ENCODE measurements at regions not wholly inside any gene's neighbourhood (a gene's known extent, or its start where the extent isn't known, plus 50 kb on each side); places are given as distances from the start of the nearest gene placed in this dataset.
"Not testable (repeated sequence)": the region's sequence is repeated elsewhere in the genome, so short reads cannot be mapped to it uniquely, and the experiment has no call there.

GRCh38 chrX:68978255-68978654, 149.4 kb downstream of the EFNB1 start:
- Histone ChIP-seq H3K27ac (ENCODE audit: low read depth, low read length) (no peak overlapping the region), H3K27me3 (ENCODE audit: insufficient read depth, low read length, poor library complexity, severe bottlenecking) (no peaks in the 10 kb centered on the region), H3K4me1 (ENCODE audit: insufficient read depth, low read length) (no peaks in the 10 kb centered on the region), H3K9me3 (ENCODE audit: low read length) (no peaks in the 10 kb centered on the region), H3K4me3 (ENCODE audit: low read length) (no peak overlapping the region), H3K36me3 (ENCODE audit: insufficient read depth, low read length) (no peaks in the 10 kb centered on the region)
- H3K4me1 Mint-ChIP-seq, result peaks cover 8 to 14% (median 9%) of the 10 kb centered on the region in 3 donors
- CTCF ChIA-PET, result no interaction called here
- no peak overlapping the region for H3K4me3 Mint-ChIP-seq
- H3K27ac Mint-ChIP-seq, result no peak overlapping the region
- H3K27me3 Mint-ChIP-seq, result peaks cover 0 to 14% of the 10 kb centered on the region in 2 donors
- no peaks in the 10 kb centered on the region for H3K36me3 Mint-ChIP-seq
- POLR2A ChIA-PET, result no interaction called here
- H3K9me3 Mint-ChIP-seq, result peaks cover 0 to 6% (median 5%) of the 10 kb centered on the region in 5 donors
- no peak for DNase-seq

GRCh38 chrX:68953331-68953730, 124.5 kb downstream of the EFNB1 start:
- Mint-ChIP-seq H3K36me3 (peaks cover 0 to 2% (median 0%) of the 10 kb centered on the region in 3 donors), H3K4me3 (no peak overlapping the region), H3K9me3 (peaks cover 1 to 6% (median 6%) of the 10 kb centered on the region in 5 donors), H3K27ac (no peak overlapping the region), H3K4me1 (no peaks in the 10 kb centered on the region), H3K27me3 (peaks cover 3 to 13% of the 10 kb centered on the region in 2 donors)
- ChIA-PET CTCF (no interaction called here), POLR2A (no interaction called here)
- Histone ChIP-seq H3K4me1 (ENCODE audit: insufficient read depth, low read length) (no peaks in the 10 kb centered on the region), H3K4me3 (ENCODE audit: low read length) (no peak overlapping the region), H3K36me3 (ENCODE audit: insufficient read depth, low read length) (no peaks in the 10 kb centered on the region), H3K27ac (ENCODE audit: low read depth, low read length) (no peak overlapping the region), H3K27me3 (ENCODE audit: insufficient read depth, low read length, poor library complexity, severe bottlenecking) (no peaks in the 10 kb centered on the region), H3K9me3 (ENCODE audit: low read length) (no peaks in the 10 kb centered on the region)
- DNase-seq, result no peak

GRCh38 chrX:68951942-68952619, 123.3 kb downstream of the EFNB1 start:
- CTCF ChIA-PET; H3K27me3 ChIP-seq (ENCODE audit: insufficient read depth, low read length, poor library complexity, severe bottlenecking); H3K36me3 ChIP-seq (ENCODE audit: insufficient read depth, low read length); H3K4me1 ChIP-seq (ENCODE audit: insufficient read depth, low read length); H3K27ac ChIP-seq (ENCODE audit: low read depth, low read length); H3K36me3 Mint-ChIP-seq; H3K27ac Mint-ChIP-seq; POLR2A ChIA-PET; DNase-seq; H3K4me3 ChIP-seq (ENCODE audit: low read length); H3K9me3 ChIP-seq (ENCODE audit: low read length); H3K4me3 Mint-ChIP-seq; H3K4me1 Mint-ChIP-seq; H3K9me3 Mint-ChIP-seq: not testable (repeated sequence)
- peaks cover 3 to 16% of the 10 kb centered on the region in 2 donors for H3K27me3 Mint-ChIP-seq

GRCh38 chrX:68950937-68951336, 122.1 kb downstream of the EFNB1 start:
- ChIA-PET POLR2A (no interaction called here), CTCF (no interaction called here)
- DNase-seq, result no peak
- no peak overlapping the region for H3K4me3 Mint-ChIP-seq
- peaks cover 3 to 14% of the 10 kb centered on the region in 2 donors for H3K27me3 Mint-ChIP-seq
- Histone ChIP-seq H3K9me3 (ENCODE audit: low read length) (no peaks in the 10 kb centered on the region), H3K27me3 (ENCODE audit: insufficient read depth, low read length, poor library complexity, severe bottlenecking) (no peaks in the 10 kb centered on the region), H3K36me3 (ENCODE audit: insufficient read depth, low read length) (no peaks in the 10 kb centered on the region), H3K4me3 (ENCODE audit: low read length) (no peak overlapping the region), H3K4me1 (ENCODE audit: insufficient read depth, low read length) (no peaks in the 10 kb centered on the region), H3K27ac (ENCODE audit: low read depth, low read length) (no peak overlapping the region)
- peaks cover 0 to 2% (median 0%) of the 10 kb centered on the region in 3 donors for H3K36me3 Mint-ChIP-seq
- no peaks in the 10 kb centered on the region for H3K4me1 Mint-ChIP-seq
- peaks cover 0 to 6% (median 5%) of the 10 kb centered on the region in 5 donors for H3K9me3 Mint-ChIP-seq
- no peak overlapping the region for H3K27ac Mint-ChIP-seq

GRCh38 chrX:68947882-68948605, 119.2 kb downstream of the EFNB1 start:
- no peaks in the 10 kb centered on the region for H3K36me3 Mint-ChIP-seq
- no peak for DNase-seq
- H3K27me3 ChIP-seq (ENCODE audit: insufficient read depth, low read length, poor library complexity, severe bottlenecking), result no peaks in the 10 kb centered on the region
- H3K4me1 ChIP-seq (ENCODE audit: insufficient read depth, low read length), result no peaks in the 10 kb centered on the region
- ChIA-PET POLR2A (no interaction called here), CTCF (no interaction called here)
- H3K9me3 ChIP-seq (ENCODE audit: low read length), result no peaks in the 10 kb centered on the region
- H3K27ac ChIP-seq (ENCODE audit: low read depth, low read length), result no peak overlapping the region
- H3K27me3 Mint-ChIP-seq, result peaks cover 0 to 9% of the 10 kb centered on the region in 2 donors
- no peak overlapping the region for H3K27ac Mint-ChIP-seq
- peaks cover 0 to 1% (median 0%) of the 10 kb centered on the region in 5 donors for H3K9me3 Mint-ChIP-seq
- no peak overlapping the region for H3K4me3 ChIP-seq (ENCODE audit: low read length)
- H3K4me3 Mint-ChIP-seq, result no peak overlapping the region
- H3K4me1 Mint-ChIP-seq, result no peaks in the 10 kb centered on the region
- no peaks in the 10 kb centered on the region for H3K36me3 ChIP-seq (ENCODE audit: insufficient read depth, low read length)

- Histone ChIP-seq H3K4me3 (ENCODE audit: low read length) (no peak overlapping the region), H3K36me3 (ENCODE audit: insufficient read depth, low read length) (no peaks in the 10 kb centered on the region), H3K9me3 (ENCODE audit: low read length) (no peaks in the 10 kb centered on the region), H3K27ac (ENCODE audit: low read depth, low read length) (no peak overlapping the region), H3K27me3 (ENCODE audit: insufficient read depth, low read length, poor library complexity, severe bottlenecking) (no peaks in the 10 kb centered on the region), H3K4me1 (ENCODE audit: insufficient read depth, low read length) (no peaks in the 10 kb centered on the region)
- ChIA-PET CTCF (no interaction called here), POLR2A (no interaction called here)
- no peak for DNase-seq
- Mint-ChIP-seq H3K9me3 (no peaks in the 10 kb centered on the region), H3K27me3 (peaks cover 0 to 12% of the 10 kb centered on the region in 2 donors), H3K27ac (no peak overlapping the region), H3K4me1 (no peaks in the 10 kb centered on the region), H3K36me3 (no peaks in the 10 kb centered on the region), H3K4me3 (no peak overlapping the region)
Measured at GRCh38 chrX:68945603-68946228, 116.9 kb downstream of the EFNB1 start.

GRCh38 chrX:68945081-68945602, 116.3 kb downstream of the EFNB1 start:
- ChIA-PET CTCF (no interaction called here), POLR2A (no interaction called here)
- Mint-ChIP-seq H3K27ac (no peak overlapping the region), H3K27me3 (peaks cover 0 to 12% of the 10 kb centered on the region in 2 donors), H3K4me3 (no peak overlapping the region), H3K36me3 (no peaks in the 10 kb centered on the region), H3K4me1 (no peaks in the 10 kb centered on the region), H3K9me3 (no peaks in the 10 kb centered on the region)
- H3K4me1 ChIP-seq (ENCODE audit: insufficient read depth, low read length), result no peaks in the 10 kb centered on the region
- no peak overlapping the region for H3K27ac ChIP-seq (ENCODE audit: low read depth, low read length)
- H3K4me3 ChIP-seq (ENCODE audit: low read length), result no peak overlapping the region
- H3K9me3 ChIP-seq (ENCODE audit: low read length), result no peaks in the 10 kb centered on the region
- H3K27me3 ChIP-seq (ENCODE audit: insufficient read depth, low read length, poor library complexity, severe bottlenecking), result no peaks in the 10 kb centered on the region
- DNase-seq, result no peak
- no peaks in the 10 kb centered on the region for H3K36me3 ChIP-seq (ENCODE audit: insufficient read depth, low read length)

GRCh38 chrX:68944211-68944610, 115.4 kb downstream of the EFNB1 start:
- DNase-seq, result no peak
- Mint-ChIP-seq H3K9me3 (no peaks in the 10 kb centered on the region), H3K36me3 (no peaks in the 10 kb centered on the region), H3K4me1 (no peaks in the 10 kb centered on the region), H3K27me3 (peaks cover 0 to 8% of the 10 kb centered on the region in 2 donors), H3K4me3 (no peak overlapping the region), H3K27ac (no peak overlapping the region)
- H3K4me3 ChIP-seq (ENCODE audit: low read length), result no peak overlapping the region
- CTCF ChIA-PET, result no interaction called here
- H3K27me3 ChIP-seq (ENCODE audit: insufficient read depth, low read length, poor library complexity, severe bottlenecking), result no peaks in the 10 kb centered on the region
- H3K36me3 ChIP-seq (ENCODE audit: insufficient read depth, low read length), result no peaks in the 10 kb centered on the region
- H3K27ac ChIP-seq (ENCODE audit: low read depth, low read length), result no peak overlapping the region
- H3K9me3 ChIP-seq (ENCODE audit: low read length), result no peaks in the 10 kb centered on the region
- POLR2A ChIA-PET, result no interaction called here
- no peaks in the 10 kb centered on the region for H3K4me1 ChIP-seq (ENCODE audit: insufficient read depth, low read length)

Measured in CD8-positive, alpha-beta memory T cell (primary cell).